Brain microvascular endothelial cell (primary cell): ENCODE measurements at regions not wholly inside any gene's neighbourhood (a gene's known extent, or its start where the extent isn't known, plus 50 kb on each side); places are given as distances from the start of the nearest gene placed in this dataset.

Source experiments
- DNase-seq: peaks from one replicate; pipeline ENCODE4 v3.0.0-alpha.2; 2020
- H3K27ac ChIP-seq: fragments of 250-450 bp; sonication (Bioruptor Pico); 2 replicates; pipeline ENCODE4 v1.5.1; 2020; ENCODE audit warnings: mild to moderate bottlenecking, moderate library complexity
- H3K27me3 ChIP-seq: fragments of 250-450 bp; sonication (Bioruptor Pico); replicated peaks from 2 replicates; pipeline ENCODE4 v1.5.1; 2020; ENCODE audit warnings: mild to moderate bottlenecking
- H3K36me3 ChIP-seq: fragments of 250-450 bp; sonication (Bioruptor Pico); replicated peaks from 2 replicates; pipeline ENCODE4 v1.5.1; 2020; ENCODE audit warnings: mild to moderate bottlenecking
- H3K4me3 ChIP-seq: 2 replicates; pipeline ENCODE4 v1.5.1; 2011; ENCODE audit warnings: low read depth, mild to moderate bottlenecking, control low read depth, low read length, moderate library complexity
- in situ Hi-C: cut with HindIII; loops from 2 replicates; pipeline ENCODE4 v1.10.0; 2017; ENCODE audit warnings: low sequenced_read_pairs, low pct_ligation_motif_present
- TF ChIP-seq, protein P1 (sequence below): IDR thresholded peaks from 2 replicates; pipeline ENCODE4 v1.5.1; 2011; ENCODE audit warnings: low read depth, mild to moderate bottlenecking, moderate library complexity, low read length, control low read depth, inconsistent platforms; ENCODE audit errors: missing control alignments

DNA sequence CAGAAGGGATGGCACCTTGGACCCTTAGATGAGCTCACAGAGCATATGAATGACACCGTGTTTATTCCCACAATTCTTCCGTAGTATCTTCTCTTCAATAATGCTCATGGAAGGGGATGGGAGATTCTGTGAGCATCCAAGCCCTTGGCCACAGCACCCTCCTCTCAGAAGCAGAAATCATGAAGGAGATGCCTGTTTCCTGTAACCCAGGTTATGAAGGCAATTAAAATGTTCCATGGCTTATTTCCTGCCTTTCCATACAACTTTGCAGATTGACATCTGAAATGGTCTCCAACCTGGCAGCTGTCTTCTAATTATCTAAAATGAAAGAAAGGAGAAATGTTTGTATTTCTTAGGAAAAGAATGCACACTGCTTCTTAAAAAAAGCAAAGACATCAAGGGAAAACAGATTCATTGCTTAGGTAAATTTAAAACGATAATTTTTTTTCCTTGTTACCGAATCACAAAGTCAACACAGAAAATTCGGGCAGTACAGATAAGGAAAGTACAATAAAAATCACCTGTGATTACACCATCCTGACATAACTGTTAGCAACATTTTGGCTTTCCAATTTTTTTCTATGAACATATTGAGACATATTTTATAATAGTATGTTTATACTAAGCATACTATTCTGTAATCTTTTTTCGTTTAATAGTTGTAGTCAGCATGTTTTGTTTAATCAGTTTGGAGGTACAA is 128.5 kb downstream of the SQOR start:
- Histone ChIP-seq H3K27me3 (no peaks in the 10 kb centered on the region), H3K4me3 (no peak overlapping the region), H3K36me3 (no peaks in the 10 kb centered on the region), H3K27ac (no peak overlapping the region)
- DNase-seq = no peak
- in situ Hi-C loops = no loop called here
- TF ChIP-seq, protein P1, sequence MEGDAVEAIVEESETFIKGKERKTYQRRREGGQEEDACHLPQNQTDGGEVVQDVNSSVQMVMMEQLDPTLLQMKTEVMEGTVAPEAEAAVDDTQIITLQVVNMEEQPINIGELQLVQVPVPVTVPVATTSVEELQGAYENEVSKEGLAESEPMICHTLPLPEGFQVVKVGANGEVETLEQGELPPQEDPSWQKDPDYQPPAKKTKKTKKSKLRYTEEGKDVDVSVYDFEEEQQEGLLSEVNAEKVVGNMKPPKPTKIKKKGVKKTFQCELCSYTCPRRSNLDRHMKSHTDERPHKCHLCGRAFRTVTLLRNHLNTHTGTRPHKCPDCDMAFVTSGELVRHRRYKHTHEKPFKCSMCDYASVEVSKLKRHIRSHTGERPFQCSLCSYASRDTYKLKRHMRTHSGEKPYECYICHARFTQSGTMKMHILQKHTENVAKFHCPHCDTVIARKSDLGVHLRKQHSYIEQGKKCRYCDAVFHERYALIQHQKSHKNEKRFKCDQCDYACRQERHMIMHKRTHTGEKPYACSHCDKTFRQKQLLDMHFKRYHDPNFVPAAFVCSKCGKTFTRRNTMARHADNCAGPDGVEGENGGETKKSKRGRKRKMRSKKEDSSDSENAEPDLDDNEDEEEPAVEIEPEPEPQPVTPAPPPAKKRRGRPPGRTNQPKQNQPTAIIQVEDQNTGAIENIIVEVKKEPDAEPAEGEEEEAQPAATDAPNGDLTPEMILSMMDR = no peak

DNA sequence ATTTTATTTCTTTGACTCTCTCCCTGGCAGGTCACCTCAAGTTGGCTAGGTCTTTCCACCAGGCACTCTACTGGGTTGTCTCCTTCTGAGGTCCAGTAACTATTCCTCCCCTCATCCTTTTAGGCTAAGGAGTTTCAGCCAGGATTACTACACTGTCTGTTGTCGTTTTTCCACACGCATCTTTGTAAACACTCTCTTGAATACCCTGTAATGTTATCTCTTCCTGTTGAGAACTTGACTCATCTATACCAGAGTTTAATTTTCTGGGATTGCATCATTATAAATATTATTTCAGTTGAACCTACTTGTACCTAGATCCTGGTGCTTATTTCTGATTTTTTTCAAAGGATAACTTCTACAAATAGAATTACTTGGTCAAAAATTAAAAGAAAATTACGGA is 138.3 kb downstream of the SQOR start:
- H3K36me3 ChIP-seq = no peaks in the 10 kb centered on the region
- no peak for DNase-seq
- TF ChIP-seq, protein P1 = no peak
- H3K27ac ChIP-seq = no peak overlapping the region
- in situ Hi-C loops = no loop called here
- no peaks in the 10 kb centered on the region for H3K27me3 ChIP-seq
- no peak overlapping the region for H3K4me3 ChIP-seq

DNA sequence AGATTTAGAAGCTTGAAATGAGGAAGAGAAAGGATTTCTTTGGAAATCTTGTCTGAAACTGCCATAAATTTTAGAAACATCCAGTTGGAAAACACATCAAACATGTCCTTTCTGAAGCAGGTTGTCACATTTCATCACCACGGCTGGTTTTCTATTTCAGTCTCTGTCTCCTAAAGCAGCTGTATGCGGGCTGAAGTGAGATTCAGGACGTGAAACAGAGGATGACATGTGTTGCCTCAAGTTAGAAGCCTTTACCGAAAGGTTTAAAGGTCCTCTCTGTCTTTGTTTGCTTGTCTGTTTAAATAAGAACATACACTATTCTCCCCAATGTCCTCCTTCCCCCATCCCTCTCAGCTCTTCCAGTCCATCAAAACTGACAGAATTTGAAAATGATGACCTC is 141.9 kb downstream of the SQOR start:
- in situ Hi-C loops = no loop called here
- DNase-seq = no peak
- TF ChIP-seq, protein P1 = no peak

GRCh38 chr15:45777781-45778180 is 143.0 kb downstream of the SQOR start:
- in situ Hi-C loops = no loop called here
- DNase-seq = no peak
- TF ChIP-seq, protein P1 = no peak

More for the DNA sequence above, 141.9 kb downstream of the SQOR start:
- no peaks in the 10 kb centered on the region for H3K36me3 ChIP-seq
- H3K27me3 ChIP-seq = no peaks in the 10 kb centered on the region
- no peak overlapping the region for H3K27ac ChIP-seq
- H3K4me3 ChIP-seq = no peak overlapping the region

GRCh38 chr15:45780352-45780751 is 145.5 kb downstream of the SQOR start:
- Histone ChIP-seq H3K4me3 (no peak overlapping the region), H3K27me3 (no peaks in the 10 kb centered on the region), H3K27ac (no peak overlapping the region), H3K36me3 (no peaks in the 10 kb centered on the region)
- in situ Hi-C loops = no loop called here
- no peak for DNase-seq
- TF ChIP-seq, protein P1 = no peak

More at GRCh38 chr15:45777781-45778180, 143.0 kb downstream of the SQOR start:
- no peak overlapping the region for H3K27ac ChIP-seq
- H3K4me3 ChIP-seq = no peak overlapping the region
- no peaks in the 10 kb centered on the region for H3K36me3 ChIP-seq
- H3K27me3 ChIP-seq = no peaks in the 10 kb centered on the region

- H3K4me3 ChIP-seq = no peak overlapping the region
- TF ChIP-seq, protein P1 = no peak
- H3K27me3 ChIP-seq = no peaks in the 10 kb centered on the region
- no peaks in the 10 kb centered on the region for H3K36me3 ChIP-seq
- no peak overlapping the region for H3K27ac ChIP-seq
- DNase-seq = no peak
- in situ Hi-C loops = no loop called here
These were observed 149.8 kb downstream of the SQOR start for GRCh38 chr15:45784656-45785055.
